K562 (cell line): ENCODE measurements at regions not wholly inside any gene's neighbourhood (a gene's known extent, or its start where the extent isn't known, plus 50 kb on each side); places are given as distances from the start of the nearest gene placed in this dataset.

ENCODE experiments used
- ATAC-seq: fragments of 200-7000 bp; cut with Tn5 transposase; 3 replicates; pipeline ENCODE4 v1.9.1; 2020; ENCODE audit warnings: moderate library complexity
- BruUV-seq: library from RNA; stranded (reverse); fragments of 400-500 nt; replicated peaks from 2 replicates; lab custom pipeline; 2021; lab: Mats Ljungman, UMichigan
- CTCF ChIA-PET: fragments of 300-600 bp; formaldehyde crosslinking; extraction: SDS; loops from one replicate; lab custom pipeline; 2021; ENCODE audit warnings: low intra/inter-chr PET ratio; lab: Yijun Ruan, JAX
- POLR2A ChIA-PET: fragments of 300-600, 350-650 bp; sonication (Branson Sonifier 250); formaldehyde crosslinking; extraction: SDS; loops from one replicate; lab custom pipeline; 2021; ENCODE audit warnings: antibody characterized with exemption, inconsistent platforms; lab: Yijun Ruan, JAX
- DNase-seq, 4 experiments: peaks; one replicate each; pipeline versions ENCODE4 v3.0.0 to v3.0.0-alpha.2; 2011 to 2018; ENCODE audit warnings: low spot score in 3 of 4, mixed read lengths in 3 of 4; ENCODE audit errors: extremely low read depth in 1 of 4
- FAIRE-seq: peaks from 2 replicates; lab custom pipeline; 2011; peaks lifted over from hg19 to GRCh38; lab: Jason Lieb, UNC
- H2AFZ ChIP-seq: 2 replicates; pipeline ENCODE4 v1.6.0; 2011; ENCODE audit warnings: low read depth, low read length, control low read depth, inconsistent platforms
- H3K27ac ChIP-seq: fragments of 200-600 bp; 3 replicates; pipeline ENCODE4 v1.8.0; 2011; ENCODE audit warnings: low read depth, mild to moderate bottlenecking, control low read depth, inconsistent platforms, low read length, moderate library complexity, mixed read lengths; ENCODE audit errors: extremely low read depth
- H3K27me3 ChIP-seq, 2 experiments: fragments of 300-600 bp in 1 of 2; 2 replicates in 1 of 2; 3 replicates in 1 of 2; pipeline versions ENCODE4 v1.6.0 to v1.8.0; 2011; ENCODE audit warnings: inconsistent platforms in 2 of 2, low read length in 2 of 2, mild to moderate bottlenecking in 1 of 2, mixed read lengths in 1 of 2, moderate library complexity in 1 of 2; ENCODE audit not compliant: control insufficient read depth in 2 of 2, insufficient read depth in 2 of 2
- H3K36me3 ChIP-seq: fragments of 300-600 bp; 3 replicates; pipeline ENCODE4 v1.8.0; 2011; ENCODE audit warnings: mild to moderate bottlenecking, low read length, inconsistent platforms; ENCODE audit not compliant: control insufficient read depth, insufficient read depth
- H3K4me1 ChIP-seq, 2 experiments: fragments of 200-600 bp in 1 of 2; replicated peaks in 1 of 2; 2 replicates in 1 of 2; 3 replicates in 1 of 2; pipeline versions ENCODE4 v1.5.1 to v1.8.0; 2011; ENCODE audit warnings: inconsistent platforms in 2 of 2, low read length in 2 of 2, mild to moderate bottlenecking in 1 of 2, mixed read lengths in 1 of 2, moderate library complexity in 1 of 2; ENCODE audit not compliant: control insufficient read depth in 2 of 2, insufficient read depth in 2 of 2
- H3K4me2 ChIP-seq: 2 replicates; pipeline ENCODE4 v1.6.1; 2011; ENCODE audit warnings: low read length, control low read depth, inconsistent platforms, mixed read lengths; ENCODE audit not compliant: insufficient read depth
- H3K4me3 ChIP-seq: fragments of 200-600 bp; sonication (generic), shearing (Covaris generic); 2 replicates; pipeline ENCODE4 v1.5.1; 2016; ENCODE audit warnings: control low read depth, inconsistent platforms
- H3K79me2 ChIP-seq: fragments of 200-600 bp; 3 replicates; pipeline ENCODE4 v1.8.0; 2011; ENCODE audit warnings: low read length, inconsistent platforms; ENCODE audit not compliant: control insufficient read depth, insufficient read depth
- H3K9ac ChIP-seq, 2 experiments: 2 replicates each; pipeline versions ENCODE4 v1.6.0 to v1.6.1; 2011; ENCODE audit warnings: low read depth in 2 of 2, low read length in 2 of 2, control low read depth in 1 of 2, inconsistent platforms in 1 of 2, mild to moderate bottlenecking in 1 of 2, mixed read lengths in 1 of 2; ENCODE audit not compliant: insufficient read depth in 1 of 2
- H3K9me1 ChIP-seq: one replicate; pipeline ENCODE4 v1.6.0; 2011; ENCODE audit warnings: inconsistent platforms, mild to moderate bottlenecking, low read length, moderate library complexity; ENCODE audit not compliant: control insufficient read depth, insufficient read depth
- H3K9me3 ChIP-seq: replicated peaks from 2 replicates; pipeline ENCODE4 v1.5.1; 2011; ENCODE audit warnings: low read depth, low read length, inconsistent platforms; ENCODE audit not compliant: control insufficient read depth, insufficient read depth
- H4K20me1 ChIP-seq: replicated peaks from 2 replicates; pipeline ENCODE4 v1.6.1; 2011; ENCODE audit warnings: low read length, inconsistent platforms, mixed read lengths; ENCODE audit not compliant: control insufficient read depth, insufficient read depth
- CTCFL ChIP-seq: IDR thresholded peaks from 2 replicates; pipeline ENCODE4 v1.6.1; 2011; ENCODE audit warnings: borderline replicate concordance, low read depth, mild to moderate bottlenecking, moderate library complexity, low read length; ENCODE audit not compliant: insufficient read depth, poor library complexity, severe bottlenecking
- EGR1 ChIP-seq: fragments of 450-650 bp; conservative IDR thresholded peaks from 2 replicates; pipeline ENCODE4 v1.6.1; 2017; ENCODE audit warnings: mild to moderate bottlenecking
- FOS ChIP-seq: IDR thresholded peaks from 3 replicates; pipeline ENCODE4 v1.6.1; 2011; ENCODE audit not compliant: insufficient read length; ENCODE audit errors: extremely low read depth
- HCFC1 ChIP-seq: IDR thresholded peaks from 2 replicates; pipeline ENCODE4 v1.6.1; 2012; ENCODE audit warnings: low read depth, low read length, improper control_type of control experiment
- HOMEZ ChIP-seq: fragments of 250-450 bp; sonication (Bioruptor Pico); IDR thresholded peaks from 2 replicates; pipeline ENCODE4 v1.4.0; 2020; ENCODE audit warnings: mild to moderate bottlenecking, moderate library complexity
- KHSRP ChIP-seq: fragments of 450-650 bp; IDR thresholded peaks from 2 replicates; pipeline ENCODE4 v1.6.1; 2017
- PHF8 ChIP-seq: fragments of 200-600 bp; sonication (generic); IDR thresholded peaks from 2 replicates; pipeline ENCODE4 v1.6.1; 2012; ENCODE audit warnings: mixed run types, mild to moderate bottlenecking, inconsistent platforms, low read length, moderate library complexity, borderline replicate concordance
- PML ChIP-seq: IDR thresholded peaks from 2 replicates; pipeline ENCODE4 v1.6.1; 2012; ENCODE audit warnings: low read length, inconsistent platforms
- SLC30A9 ChIP-seq: fragments of 250-450 bp; sonication (Bioruptor Pico); IDR thresholded peaks from 2 replicates; pipeline ENCODE4 v1.8.0; 2022; ENCODE audit warnings: mild to moderate bottlenecking, moderate library complexity
- SRF ChIP-seq, 2 experiments: fragments of 250-450, 450-650 bp in 1 of 2; sonication (Bioruptor Pico) in 1 of 2; sonication (generic) in 1 of 2; formaldehyde crosslinking; IDR thresholded peaks; 2 replicates each; pipeline versions ENCODE4 v1.5.0 to v1.5.1; 2020 to 2022; ENCODE audit warnings: mild to moderate bottlenecking in 1 of 2, missing genetic modification reagents in 1 of 2
- ZNF274 ChIP-seq: IDR thresholded peaks from 2 replicates; pipeline ENCODE4 v1.6.1; 2011; ENCODE audit warnings: low read depth, mild to moderate bottlenecking, low read length, moderate library complexity, borderline replicate concordance
- ZNF609 ChIP-seq: sonication (generic); formaldehyde crosslinking; IDR thresholded peaks from 2 replicates; pipeline ENCODE4 v1.8.1; 2023; ENCODE audit warnings: missing genetic modification reagents, mild to moderate bottlenecking, borderline replicate concordance
- ZNF785 ChIP-seq: fragments of 250-450 bp; sonication (Bioruptor Pico); IDR thresholded peaks from 2 replicates; pipeline ENCODE4 v1.4.0; 2020; ENCODE audit warnings: mild to moderate bottlenecking
- WGBS: fragments of 100-300 bp; shearing (Covaris generic); methylation state at CpG from one replicate; pipeline ENCODE4 v1.1.6; 2016; ENCODE audit warnings: low coverage, mixed read lengths; ENCODE audit not compliant: insufficient coverage; ENCODE audit errors: missing lambda C conversion rate; 5-methylcytosine and 5-hydroxymethylcytosine counted together
- in situ Hi-C: fragments of 300-500 bp; cut with MboI; formaldehyde crosslinking; loops from 4 replicates; pipeline ENCODE4 v1.15.0; 2018; ENCODE audit warnings: inconsistent platforms, mixed read lengths
- intact Hi-C: fragments of 100-400 bp; cut with micrococcal nuclease; formaldehyde crosslinking; loops from 2 replicates; pipeline ENCODE4 v1.14.2; 2022

GRCh38 chr2:125207431-125207830 lies 1182.3 kb downstream of the CNTNAP5 start:
- no peaks in the 10 kb centered on the region for H3K9me1 ChIP-seq
- H3K27ac ChIP-seq = no peak overlapping the region
- peaks cover 2% of the 10 kb centered on the region for H3K9me3 ChIP-seq
- ChIA-PET CTCF (no interaction called here), POLR2A (no interaction called here)
- no peaks in the 10 kb centered on the region for H3K36me3 ChIP-seq
- H2AFZ ChIP-seq = no peak overlapping the region
- WGBS = 2% methylated on average over 3 of the region's 3 CpGs
- no peak overlapping the region for H3K4me2 ChIP-seq
- no TSS peak for BruUV-seq
- no peaks in the 10 kb centered on the region for H3K27me3 ChIP-seq
- H3K4me1 ChIP-seq = no peaks in the 10 kb centered on the region
- intact Hi-C loops = no loop called here
- DNase-seq = no peak
- FAIRE-seq = no peak
- H3K4me3 ChIP-seq = no peak overlapping the region
- H3K9ac ChIP-seq = no peak overlapping the region
- no peaks in the 10 kb centered on the region for H3K79me2 ChIP-seq
- no peaks in the 10 kb centered on the region for H4K20me1 ChIP-seq
- in situ Hi-C loops = no loop called here
- no peak for ATAC-seq
- TF ChIP-seq ZNF785 (no peak), KHSRP (no peak), ZNF274 (no peak), SLC30A9 (CRISPR knock-in tag) (no peak), PHF8 (no peak), HCFC1 (no peak), PML (no peak), ZNF609 (CRISPR knock-in tag) (no peak), EGR1 (no peak), FOS (no peak), CTCFL (no peak), HOMEZ (CRISPR knock-in tag) (no peak), SRF (CRISPR knock-in tag; IDR thresholded peaks at IDR 0.05) (no peak)
